ENCODE measurements at regions not wholly inside any gene's neighbourhood (a gene's known extent, or its start where the extent isn't known, plus 50 kb on each side); places are given as distances from the start of the nearest gene placed in this dataset.
A peak's percentile ranks its signal among the peaks of the same experiment; 100 is the strongest.

GRCh38 chr2:41716497-41716896 is 331.3 kb upstream of the PKDCC start:
- Histone ChIP-seq H3K4me1 (ENCODE audit: low read depth, poor library complexity, severe bottlenecking) (peaks cover 38% of the 10 kb centered on the region), H3K4me3 (IDR thresholded peaks at IDR 0.05; ENCODE audit: insufficient read depth, low read depth, low read length) (no peak overlapping the region), H3K27me3 (ENCODE audit: insufficient read depth, low read depth) (no peaks in the 10 kb centered on the region), H3K27ac (peak overlapping the region; percentile 72; the same call in 1 of the 2 replicates), H3K79me2 (ENCODE audit: insufficient read depth, low read depth) (no peaks in the 10 kb centered on the region), H2AFZ (ENCODE audit: low read depth) (0 out of 2 replicates have a peak overlapping the region, but pooled peaks have one; percentile 24), H3K9ac (no peak overlapping the region), H3K4me2 (no peak overlapping the region), H4K20me1 (ENCODE audit: insufficient read depth) (no peaks in the 10 kb centered on the region), H3K36me3 (ENCODE audit: insufficient read depth) (no peaks in the 10 kb centered on the region)
- no peak for TF ChIP-seq CTCF (conservative IDR thresholded peaks at IDR 0.05; ENCODE audit: low read depth, low read length)

- Histone ChIP-seq H4K20me1 (ENCODE audit: insufficient read depth) (no peaks in the 10 kb centered on the region), H3K27me3 (ENCODE audit: insufficient read depth, low read depth) (no peaks in the 10 kb centered on the region), H3K4me2 (no peak overlapping the region), H3K9ac (no peak overlapping the region), H2AFZ (ENCODE audit: low read depth) (no peak overlapping the region), H3K36me3 (ENCODE audit: insufficient read depth) (no peaks in the 10 kb centered on the region), H3K4me3 (IDR thresholded peaks at IDR 0.05; ENCODE audit: insufficient read depth, low read depth, low read length) (no peak overlapping the region), H3K4me1 (ENCODE audit: low read depth, poor library complexity, severe bottlenecking) (peaks cover 38% of the 10 kb centered on the region), H3K27ac (no peak overlapping the region), H3K79me2 (ENCODE audit: insufficient read depth, low read depth) (no peaks in the 10 kb centered on the region)
- TF ChIP-seq CTCF (conservative IDR thresholded peaks at IDR 0.05; ENCODE audit: low read depth, low read length), result no peak
Measured at GRCh38 chr2:41717839-41718238, 330.0 kb upstream of the PKDCC start.

- H3K4me3 ChIP-seq (IDR thresholded peaks at IDR 0.05; ENCODE audit: insufficient read depth, low read depth, low read length), result no peak overlapping the region
- peaks cover 38% of the 10 kb centered on the region for H3K4me1 ChIP-seq (ENCODE audit: low read depth, poor library complexity, severe bottlenecking)
- TF ChIP-seq CTCF (conservative IDR thresholded peaks at IDR 0.05; ENCODE audit: low read depth, low read length), result no peak
- no peak overlapping the region for H3K4me2 ChIP-seq
- no peak overlapping the region for H2AFZ ChIP-seq (ENCODE audit: low read depth)
- no peaks in the 10 kb centered on the region for H3K27me3 ChIP-seq (ENCODE audit: insufficient read depth, low read depth)
- H4K20me1 ChIP-seq (ENCODE audit: insufficient read depth), result no peaks in the 10 kb centered on the region
- no peaks in the 10 kb centered on the region for H3K79me2 ChIP-seq (ENCODE audit: insufficient read depth, low read depth)
- H3K9ac ChIP-seq, result no peak overlapping the region
- H3K36me3 ChIP-seq (ENCODE audit: insufficient read depth), result no peaks in the 10 kb centered on the region
- H3K27ac ChIP-seq, result no peak overlapping the region
Measured at GRCh38 chr2:41718705-41719104, 329.1 kb upstream of the PKDCC start.

GRCh38 chr2:41719756-41720155 is 328.1 kb upstream of the PKDCC start:
- Histone ChIP-seq H3K27ac (no peak overlapping the region), H3K27me3 (ENCODE audit: insufficient read depth, low read depth) (no peaks in the 10 kb centered on the region), H2AFZ (ENCODE audit: low read depth) (peak overlapping the region; percentile 31), H3K4me3 (IDR thresholded peaks at IDR 0.05; ENCODE audit: insufficient read depth, low read depth, low read length) (no peak overlapping the region), H4K20me1 (ENCODE audit: insufficient read depth) (no peaks in the 10 kb centered on the region), H3K9ac (no peak overlapping the region), H3K36me3 (ENCODE audit: insufficient read depth) (no peaks in the 10 kb centered on the region), H3K4me1 (ENCODE audit: low read depth, poor library complexity, severe bottlenecking) (peaks cover 34% of the 10 kb centered on the region), H3K4me2 (peak overlapping the region; percentile 29), H3K79me2 (ENCODE audit: insufficient read depth, low read depth) (no peaks in the 10 kb centered on the region)
- no peak for TF ChIP-seq CTCF (conservative IDR thresholded peaks at IDR 0.05; ENCODE audit: low read depth, low read length)
